ENCODE measurements at regions not wholly inside any gene's neighbourhood (a gene's known extent, or its start where the extent isn't known, plus 50 kb on each side); places are given as distances from the start of the nearest gene placed in this dataset.

GRCh38 chr2:220410296-220410695 lies 782.9 kb downstream of the SLC4A3 start:
- DNase-seq: no peak

GRCh38 chr2:220417503-220417902 lies 790.1 kb downstream of the SLC4A3 start:
- in situ Hi-C loops (cut with MboI; ENCODE audit: low sequenced_read_pairs in 4 of 4) (no loop called here), intact Hi-C loops (cut with DNase I; ENCODE audit: low total_unique reads) (no loop called here)
- DNase-seq (no peak), ATAC-seq (no peak)
- H3K36me3 ChIP-seq: no peaks in the 10 kb centered on the region
- no peaks in the 10 kb centered on the region for H3K4me1 ChIP-seq
- no peak overlapping the region for H3K4me3 ChIP-seq
- no peaks in the 10 kb centered on the region for H3K27me3 ChIP-seq
- no peak overlapping the region for H3K27ac ChIP-seq
- no peak for TF ChIP-seq CTCF (IDR thresholded peaks at IDR 0.05 in 4 of 5, conservative IDR thresholded peaks at IDR 0.05 in 1 of 5)
- no peak for TF ChIP-seq POLR2A (IDR thresholded peaks at IDR 0.05)
- H3K9me3 ChIP-seq: no peaks in the 10 kb centered on the region

More at GRCh38 chr2:220410296-220410695, 782.9 kb downstream of the SLC4A3 start:
- ATAC-seq: no peak
- Histone ChIP-seq H3K4me1 (no peaks in the 10 kb centered on the region), H3K9me3 (no peaks in the 10 kb centered on the region), H3K27me3 (no peaks in the 10 kb centered on the region), H3K27ac (no peak overlapping the region), H3K36me3 (no peaks in the 10 kb centered on the region), H3K4me3 (no peak overlapping the region)
- intact Hi-C loops (cut with DNase I; ENCODE audit: low total_unique reads): no loop called here
- in situ Hi-C loops (cut with MboI; ENCODE audit: low sequenced_read_pairs in 4 of 4): no loop called here
- TF ChIP-seq POLR2A (IDR thresholded peaks at IDR 0.05) (no peak), CTCF (IDR thresholded peaks at IDR 0.05 in 4 of 5, conservative IDR thresholded peaks at IDR 0.05 in 1 of 5) (no peak)

- ATAC-seq: no peak
- no peak for DNase-seq
- H3K36me3 ChIP-seq: no peaks in the 10 kb centered on the region
- no peaks in the 10 kb centered on the region for H3K27me3 ChIP-seq
- H3K9me3 ChIP-seq: no peaks in the 10 kb centered on the region
- no peak overlapping the region for H3K4me3 ChIP-seq
- in situ Hi-C loops (cut with MboI; ENCODE audit: low sequenced_read_pairs in 4 of 4) (no loop called here), intact Hi-C loops (cut with DNase I; ENCODE audit: low total_unique reads) (no loop called here)
- H3K4me1 ChIP-seq: no peaks in the 10 kb centered on the region
- no peak for TF ChIP-seq POLR2A (IDR thresholded peaks at IDR 0.05)
- no peak for TF ChIP-seq CTCF (IDR thresholded peaks at IDR 0.05 in 4 of 5, conservative IDR thresholded peaks at IDR 0.05 in 1 of 5)
- no peak overlapping the region for H3K27ac ChIP-seq
These were observed 792.2 kb downstream of the SLC4A3 start for GRCh38 chr2:220419647-220420046.

GRCh38 chr2:220420820-220421219 lies 793.4 kb downstream of the SLC4A3 start:
- Histone ChIP-seq H3K9me3 (no peaks in the 10 kb centered on the region), H3K27me3 (no peaks in the 10 kb centered on the region), H3K27ac (no peak overlapping the region), H3K4me3 (no peak overlapping the region), H3K36me3 (no peaks in the 10 kb centered on the region), H3K4me1 (no peaks in the 10 kb centered on the region)
- ATAC-seq (no peak), DNase-seq (no peak)
- intact Hi-C loops (cut with DNase I; ENCODE audit: low total_unique reads) (no loop called here), in situ Hi-C loops (cut with MboI; ENCODE audit: low sequenced_read_pairs in 4 of 4) (no loop called here)
- TF ChIP-seq POLR2A (IDR thresholded peaks at IDR 0.05): no peak
- no peak for TF ChIP-seq CTCF (IDR thresholded peaks at IDR 0.05 in 4 of 5, conservative IDR thresholded peaks at IDR 0.05 in 1 of 5)

- Histone ChIP-seq H3K9me3 (no peaks in the 10 kb centered on the region), H3K4me3 (no peak overlapping the region), H3K36me3 (no peaks in the 10 kb centered on the region), H3K27me3 (no peaks in the 10 kb centered on the region), H3K27ac (no peak overlapping the region), H3K4me1 (no peaks in the 10 kb centered on the region)
- TF ChIP-seq CTCF (IDR thresholded peaks at IDR 0.05 in 4 of 5, conservative IDR thresholded peaks at IDR 0.05 in 1 of 5) (no peak), POLR2A (IDR thresholded peaks at IDR 0.05) (no peak)
- no peak for DNase-seq
- intact Hi-C loops (cut with DNase I; ENCODE audit: low total_unique reads): no loop called here
- in situ Hi-C loops (cut with MboI; ENCODE audit: low sequenced_read_pairs in 4 of 4): no loop called here
- no peak for ATAC-seq
These were observed 795.2 kb downstream of the SLC4A3 start for GRCh38 chr2:220422676-220423075.

All from gastrocnemius medialis (tissue), 4 donors.